HG02885 (cell line): ENCODE measurements at regions not wholly inside any gene's neighbourhood (a gene's known extent, or its start where the extent isn't known, plus 50 kb on each side); places are given as distances from the start of the nearest gene placed in this dataset.
"Not testable (repeated sequence)": the region's sequence is repeated elsewhere in the genome, so short reads cannot be mapped to it uniquely, and the experiment has no call there.

Experiments
- ATAC-seq: cut with Tn5 transposase; IDR thresholded peaks from one replicate; pipeline ENCODE4 v1.9.1; 2021; ENCODE audit warnings: mild to moderate bottlenecking; ENCODE audit not compliant: unreplicated experiment, poor library complexity

DNA sequence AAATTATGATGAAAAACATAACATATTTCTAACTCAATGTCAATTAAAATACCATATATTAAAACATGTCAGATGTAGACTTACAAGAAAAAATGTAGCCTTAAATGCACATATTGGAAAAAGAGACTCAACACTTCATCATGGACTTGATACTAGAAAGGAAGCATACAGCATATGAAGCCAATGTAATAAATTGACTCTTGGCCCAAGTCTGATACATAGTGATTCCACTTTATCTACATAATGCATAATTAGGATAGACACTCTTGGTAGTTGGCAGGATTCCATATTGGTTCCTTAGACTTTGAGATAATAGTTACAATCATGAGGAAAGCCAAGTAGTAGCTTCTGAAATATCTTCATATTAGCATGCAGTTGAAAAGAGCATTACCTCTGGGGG is 1067.0 kb downstream of the PCDH17 start:
- no peak for ATAC-seq

DNA sequence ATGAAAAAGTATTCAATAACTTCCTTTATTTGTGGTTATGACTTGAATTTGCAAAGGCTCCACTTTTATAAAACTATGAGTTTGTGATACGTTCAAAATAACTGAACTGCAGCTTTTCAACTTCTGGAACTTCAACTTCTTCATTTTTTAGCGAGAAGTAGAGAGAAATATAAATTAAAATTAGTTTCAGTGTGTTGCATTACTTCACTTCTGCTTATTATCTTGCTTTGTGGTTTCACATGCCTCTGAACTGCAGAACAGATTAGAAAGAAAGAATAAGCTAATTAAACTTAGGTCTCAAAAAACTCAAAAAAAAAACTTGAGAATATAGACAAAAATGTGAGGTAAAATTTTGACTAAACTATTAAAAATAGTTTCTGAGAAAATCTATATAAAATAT is 1073.4 kb downstream of the PCDH17 start:
- no peak for ATAC-seq

DNA sequence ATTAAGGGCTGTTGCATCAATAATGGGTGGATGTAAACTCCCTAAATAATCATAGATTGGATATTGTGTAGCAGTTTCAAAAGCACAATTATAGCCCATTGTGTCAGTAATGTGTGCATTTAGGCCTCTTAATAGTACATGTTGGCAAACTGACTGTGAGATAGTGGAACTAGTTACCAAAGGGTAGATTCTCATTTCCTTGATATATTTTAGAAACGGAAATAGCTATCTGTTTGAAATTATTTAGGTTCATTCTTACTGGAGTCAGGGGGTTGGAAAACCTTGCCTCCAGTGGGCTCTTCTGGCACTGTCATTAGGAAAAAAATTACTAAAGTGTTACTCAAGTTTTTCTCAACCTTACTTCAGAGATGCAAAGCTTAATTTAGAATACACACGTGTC is 1074.9 kb downstream of the PCDH17 start:
- no peak for ATAC-seq

GRCh38 chr13:58712191-58712590 is 1080.6 kb downstream of the PCDH17 start:
- ATAC-seq = no peak

DNA sequence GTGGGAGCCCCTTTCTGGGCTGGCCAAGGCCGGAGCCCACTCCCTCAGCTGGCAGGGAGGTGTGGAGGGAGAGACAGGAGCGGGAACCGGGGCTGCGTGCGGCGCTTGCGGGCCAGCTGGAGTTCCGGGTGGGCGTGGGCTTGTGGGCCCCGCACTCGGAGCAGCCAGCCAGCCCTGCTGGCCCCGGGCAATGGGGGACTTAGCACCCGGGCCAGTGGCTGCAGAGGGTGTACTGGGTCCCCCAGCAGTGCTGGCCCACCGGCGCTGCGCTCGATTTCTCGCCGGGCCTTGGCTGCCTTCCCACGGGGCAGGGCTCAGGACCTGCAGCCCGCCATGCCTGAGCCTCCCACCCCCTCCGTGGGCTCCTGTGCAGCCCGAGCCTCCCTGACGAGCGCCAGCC is 1082.5 kb downstream of the PCDH17 start:
- ATAC-seq = not testable (repeated sequence)

DNA sequence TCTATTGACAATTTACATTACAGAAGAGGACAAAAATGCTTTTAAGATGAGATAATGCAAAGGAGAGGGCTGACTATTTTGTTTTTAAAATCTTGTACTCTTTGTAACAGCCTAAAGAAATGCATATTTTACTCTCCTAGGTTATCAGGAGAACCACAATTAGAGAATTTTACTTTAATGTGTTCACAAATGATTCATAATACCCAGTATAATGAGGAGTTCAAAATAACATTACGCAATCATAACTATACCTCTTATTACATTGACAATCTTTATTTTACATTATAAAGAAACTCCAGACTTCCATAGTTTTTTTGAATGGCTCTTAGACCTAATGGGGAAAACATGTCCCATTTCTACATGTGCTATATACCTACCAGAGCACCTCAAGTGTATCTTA is 1089.7 kb downstream of the PCDH17 start:
- ATAC-seq = no peak

GRCh38 chr13:58728126-58728525 is 1096.6 kb downstream of the PCDH17 start:
- ATAC-seq = no peak

DNA sequence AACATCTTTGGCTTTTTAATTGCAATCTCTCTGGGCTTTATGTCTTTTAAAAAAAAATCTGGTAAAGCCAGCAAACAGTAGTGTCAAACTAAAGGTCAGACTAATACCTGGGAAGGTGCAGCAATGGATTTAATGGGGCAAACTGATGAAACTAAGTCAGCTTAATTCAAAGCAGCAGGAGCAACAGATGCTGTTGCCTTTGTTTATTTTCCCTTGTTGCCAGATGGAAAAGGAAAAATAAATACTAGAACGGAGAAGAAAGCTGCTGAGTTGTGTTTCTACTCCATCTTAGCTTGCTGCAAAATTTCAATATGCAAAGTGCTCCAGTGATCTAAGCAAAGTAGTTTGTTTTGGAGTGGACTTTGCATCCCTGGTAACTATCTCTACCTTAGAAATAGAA is 1097.8 kb downstream of the PCDH17 start:
- no peak for ATAC-seq

- ATAC-seq = no peak
Observed at GRCh38 chr13:58744686-58745085, 1113.1 kb downstream of the PCDH17 start.

DNA sequence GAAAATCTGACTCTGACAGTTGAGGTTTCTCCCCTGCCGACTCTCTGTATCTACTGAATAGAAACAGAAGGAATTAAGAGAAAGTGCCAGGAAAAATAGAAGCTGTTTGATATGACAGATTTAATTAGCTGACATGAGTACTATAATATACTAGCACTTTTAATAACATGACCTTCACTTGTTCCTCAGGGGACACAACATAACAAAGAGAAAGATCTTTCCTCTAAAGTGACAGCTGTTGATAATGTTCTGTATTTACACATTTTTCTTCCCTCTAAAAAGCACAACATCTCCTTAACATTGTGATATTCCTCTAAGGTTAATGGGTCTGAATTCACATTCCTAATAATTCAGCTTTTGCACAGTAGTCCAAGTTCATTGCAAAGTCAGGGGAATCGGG is 1136.0 kb downstream of the PCDH17 start:
- no peak for ATAC-seq

- ATAC-seq = no peak
Observed at GRCh38 chr13:58773280-58773859, 1141.8 kb downstream of the PCDH17 start.

DNA sequence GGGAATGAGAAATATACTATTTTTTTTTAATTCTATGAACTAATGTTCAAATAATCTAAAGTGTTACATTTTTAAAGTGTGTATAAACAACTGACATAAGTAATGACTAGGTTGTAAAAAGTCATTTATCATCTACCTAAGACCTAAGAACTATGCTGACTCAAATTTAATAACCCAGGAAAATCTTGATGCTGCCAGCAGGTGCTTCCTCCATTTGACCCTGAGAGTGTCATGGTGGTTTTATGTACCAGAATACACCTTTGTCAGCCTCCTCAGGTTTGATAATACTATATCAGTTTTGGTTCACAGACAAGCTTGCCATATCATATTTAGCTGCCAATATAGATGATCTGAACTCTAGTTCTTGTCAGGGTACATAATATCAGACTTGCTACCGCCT is 1151.2 kb downstream of the PCDH17 start:
- no peak for ATAC-seq

- ATAC-seq = no peak
Observed at GRCh38 chr13:58792854-58793253, 1161.3 kb downstream of the PCDH17 start.

GRCh38 chr13:58795715-58796114 is 1164.2 kb downstream of the PCDH17 start:
- no peak for ATAC-seq

DNA sequence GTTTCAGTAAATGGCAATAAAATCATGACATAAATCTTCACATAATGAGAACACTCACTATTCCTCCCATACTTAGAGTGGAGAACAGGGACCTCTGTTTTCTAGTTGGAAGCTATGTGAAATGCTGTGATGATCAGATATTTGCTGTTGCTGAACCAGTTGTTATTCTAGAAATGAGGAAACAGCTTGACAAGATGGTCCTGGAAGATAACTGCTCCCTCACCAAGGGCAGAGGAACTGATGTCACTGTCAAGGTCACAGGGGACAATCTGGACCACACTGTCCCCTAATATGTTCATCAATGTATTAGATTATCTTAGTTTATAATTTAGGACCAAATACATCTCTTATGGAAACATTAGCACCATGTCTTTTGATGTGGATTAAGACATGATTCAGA is 1173.3 kb downstream of the PCDH17 start:
- no peak for ATAC-seq

GRCh38 chr13:58806401-58806800 is 1174.9 kb downstream of the PCDH17 start:
- no peak for ATAC-seq

GRCh38 chr13:58823701-58824100 is 1192.2 kb downstream of the PCDH17 start:
- no peak for ATAC-seq

GRCh38 chr13:58827904-58828303 is 1196.4 kb downstream of the PCDH17 start:
- ATAC-seq = no peak

DNA sequence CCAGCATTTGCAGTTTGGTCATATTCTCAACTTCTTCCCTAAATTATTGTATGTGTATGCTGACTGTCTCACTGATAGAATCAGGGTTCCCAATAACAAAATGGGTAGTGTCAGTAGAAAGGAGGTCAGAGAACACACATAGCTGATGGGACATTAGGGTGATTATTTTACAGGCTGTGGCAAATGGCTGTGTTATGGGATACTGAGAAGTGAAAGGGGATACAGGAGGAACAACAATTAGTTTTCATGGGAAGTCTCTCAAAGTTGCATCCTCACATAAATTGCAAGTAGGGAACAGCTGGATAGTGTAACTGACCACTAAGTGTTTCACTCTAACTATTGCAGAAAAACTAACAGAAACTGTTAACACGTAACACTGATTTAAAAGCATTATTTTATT is 1199.3 kb downstream of the PCDH17 start:
- no peak for ATAC-seq

GRCh38 chr13:58838615-58839014 is 1207.1 kb downstream of the PCDH17 start:
- ATAC-seq = no peak

GRCh38 chr13:58843071-58843470 is 1211.5 kb downstream of the PCDH17 start:
- no peak for ATAC-seq

- ATAC-seq = no peak
Observed at GRCh38 chr13:58843567-58843966, 1212.0 kb downstream of the PCDH17 start.

- no peak for ATAC-seq
Observed at GRCh38 chr13:58850161-58850560, 1218.6 kb downstream of the PCDH17 start.
